ENCODE measurements at regions not wholly inside any gene's neighbourhood (a gene's known extent, or its start where the extent isn't known, plus 50 kb on each side); places are given as distances from the start of the nearest gene placed in this dataset.

DNA sequence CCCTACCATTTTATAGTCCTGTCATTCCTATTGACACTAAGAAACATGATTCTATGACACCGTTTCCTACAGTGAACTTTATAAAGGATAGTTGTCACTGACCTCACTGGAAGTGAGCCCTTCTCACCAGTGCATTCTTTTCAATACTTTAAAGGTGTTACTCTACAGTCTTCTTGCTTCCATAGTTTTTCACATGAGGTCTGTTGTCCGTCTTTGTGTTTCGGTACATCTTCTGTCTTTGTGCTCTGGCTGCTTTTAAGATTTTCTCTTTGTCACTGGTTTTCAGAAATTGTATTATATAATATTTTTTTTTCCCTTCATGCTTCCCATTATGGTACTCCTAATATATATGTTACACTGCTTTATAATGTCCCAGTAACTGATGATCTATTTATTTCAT, 174.2 kb downstream of the KIF20B start:
- no peak overlapping the region for H3K27ac ChIP-seq (ENCODE audit: low read length)
- H3K9me3 ChIP-seq (ENCODE audit: control insufficient read depth, insufficient read depth, low read depth, low read length), result no peaks in the 10 kb centered on the region
- DNase-seq (ENCODE audit: low read depth, low spot score), result no peak
- no peaks in the 10 kb centered on the region for H3K36me3 ChIP-seq (ENCODE audit: control insufficient read depth, insufficient read depth, low read length)
- intact Hi-C loops (cut with micrococcal nuclease; ENCODE audit: unreplicated experiment), result no loop called here
- in situ Hi-C loops (cut with HindIII; ENCODE audit: low pct_unique_long_range_greater_than_20kb, low sequenced_read_pairs), result no loop called here
- no TSS peak for BruUV-seq (replicated peaks)
- CTCF ChIA-PET, result no interaction called here
- TF ChIP-seq, protein P1, sequence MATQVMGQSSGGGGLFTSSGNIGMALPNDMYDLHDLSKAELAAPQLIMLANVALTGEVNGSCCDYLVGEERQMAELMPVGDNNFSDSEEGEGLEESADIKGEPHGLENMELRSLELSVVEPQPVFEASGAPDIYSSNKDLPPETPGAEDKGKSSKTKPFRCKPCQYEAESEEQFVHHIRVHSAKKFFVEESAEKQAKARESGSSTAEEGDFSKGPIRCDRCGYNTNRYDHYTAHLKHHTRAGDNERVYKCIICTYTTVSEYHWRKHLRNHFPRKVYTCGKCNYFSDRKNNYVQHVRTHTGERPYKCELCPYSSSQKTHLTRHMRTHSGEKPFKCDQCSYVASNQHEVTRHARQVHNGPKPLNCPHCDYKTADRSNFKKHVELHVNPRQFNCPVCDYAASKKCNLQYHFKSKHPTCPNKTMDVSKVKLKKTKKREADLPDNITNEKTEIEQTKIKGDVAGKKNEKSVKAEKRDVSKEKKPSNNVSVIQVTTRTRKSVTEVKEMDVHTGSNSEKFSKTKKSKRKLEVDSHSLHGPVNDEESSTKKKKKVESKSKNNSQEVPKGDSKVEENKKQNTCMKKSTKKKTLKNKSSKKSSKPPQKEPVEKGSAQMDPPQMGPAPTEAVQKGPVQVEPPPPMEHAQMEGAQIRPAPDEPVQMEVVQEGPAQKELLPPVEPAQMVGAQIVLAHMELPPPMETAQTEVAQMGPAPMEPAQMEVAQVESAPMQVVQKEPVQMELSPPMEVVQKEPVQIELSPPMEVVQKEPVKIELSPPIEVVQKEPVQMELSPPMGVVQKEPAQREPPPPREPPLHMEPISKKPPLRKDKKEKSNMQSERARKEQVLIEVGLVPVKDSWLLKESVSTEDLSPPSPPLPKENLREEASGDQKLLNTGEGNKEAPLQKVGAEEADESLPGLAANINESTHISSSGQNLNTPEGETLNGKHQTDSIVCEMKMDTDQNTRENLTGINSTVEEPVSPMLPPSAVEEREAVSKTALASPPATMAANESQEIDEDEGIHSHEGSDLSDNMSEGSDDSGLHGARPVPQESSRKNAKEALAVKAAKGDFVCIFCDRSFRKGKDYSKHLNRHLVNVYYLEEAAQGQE (IDR thresholded peaks at IDR 0.05; ENCODE audit: insufficient read depth in 1 of 2, low read depth in 2 of 2, low read length in 1 of 2), result no peak
- TF ChIP-seq TCF7L2 (IDR thresholded peaks at IDR 0.05; ENCODE audit: low read depth, low read length) (no peak), POLR2AphosphoS5 (IDR thresholded peaks at IDR 0.05; ENCODE audit: low read depth, low read length) (no peak)
- H3K27me3 ChIP-seq (ENCODE audit: control insufficient read depth, insufficient read depth, low read length), result no peaks in the 10 kb centered on the region; the same call in 1 of the 2 replicates
- no peaks in the 10 kb centered on the region for H3K4me1 ChIP-seq (ENCODE audit: control insufficient read depth, insufficient read depth, low read length)
- ATAC-seq, result no peak
- H3K4me3 ChIP-seq (ENCODE audit: low read depth in 2 of 2, low read length in 2 of 2), result no peak overlapping the region
- POLR2A ChIA-PET, result no interaction called here

- no TSS peak for BruUV-seq (replicated peaks)
- H3K9me3 ChIP-seq (ENCODE audit: control insufficient read depth, insufficient read depth, low read depth, low read length), result no peaks in the 10 kb centered on the region
- in situ Hi-C loops (cut with HindIII; ENCODE audit: low pct_unique_long_range_greater_than_20kb, low sequenced_read_pairs), result no loop called here
- no peak for TF ChIP-seq POLR2AphosphoS5 (IDR thresholded peaks at IDR 0.05; ENCODE audit: low read depth, low read length)
- TF ChIP-seq TCF7L2 (IDR thresholded peaks at IDR 0.05; ENCODE audit: low read depth, low read length), result no peak
- TF ChIP-seq, protein P1 (IDR thresholded peaks at IDR 0.05; ENCODE audit: insufficient read depth in 1 of 2, low read depth in 2 of 2, low read length in 1 of 2), result no peak
- no peak for TF ChIP-seq CTCF (IDR thresholded peaks at IDR 0.05)
- no peak for TF ChIP-seq SIN3A (IDR thresholded peaks at IDR 0.05; ENCODE audit: borderline replicate concordance, insufficient read depth, low read depth, low read length)
- DNase-seq (ENCODE audit: low read depth, low spot score), result no peak
- ChIA-PET CTCF (no interaction called here), POLR2A (no interaction called here)
- H3K27me3 ChIP-seq (ENCODE audit: control insufficient read depth, insufficient read depth, low read length), result no peaks in the 10 kb centered on the region
- intact Hi-C loops (cut with micrococcal nuclease; ENCODE audit: unreplicated experiment), result no loop called here
- no peak overlapping the region for H3K4me3 ChIP-seq (ENCODE audit: low read depth in 2 of 2, low read length in 2 of 2)
- no peaks in the 10 kb centered on the region for H3K4me1 ChIP-seq (ENCODE audit: control insufficient read depth, insufficient read depth, low read length)
- no peak overlapping the region for H3K27ac ChIP-seq (ENCODE audit: low read length)
- no peak for ATAC-seq
- H3K36me3 ChIP-seq (ENCODE audit: control insufficient read depth, insufficient read depth, low read length), result no peaks in the 10 kb centered on the region
Measured at GRCh38 chr10:89879121-89879520, 177.7 kb downstream of the KIF20B start.

Measured in Panc1 (cell line).